Coronary artery (tissue), 2 donors: ENCODE measurements at regions not wholly inside any gene's neighbourhood (a gene's known extent, or its start where the extent isn't known, plus 50 kb on each side); places are given as distances from the start of the nearest gene placed in this dataset.

Experiments
- DNase-seq: peaks from one replicate; pipeline ENCODE4 v3.0.0-alpha.2; 2017; ENCODE audit warnings: low spot score
- H3K27ac ChIP-seq, 2 donors: fragments of 200-600 bp; sonication (generic); one replicate each; pipeline ENCODE4 v1.5.1; 2016 to 2019
- H3K4me3 ChIP-seq: fragments of 200-600 bp; sonication (generic); 2 replicates; pipeline ENCODE4 v1.5.1; 2016; ENCODE audit warnings: mild to moderate bottlenecking, moderate library complexity
- CTCF ChIP-seq: fragments of 200-600 bp; sonication (generic); IDR thresholded peaks from one replicate; pipeline ENCODE4 v1.5.1; 2019; ENCODE audit warnings: antibody characterized with exemption

- no peak overlapping the region for H3K27ac ChIP-seq
- H3K4me3 ChIP-seq: no peak overlapping the region
- TF ChIP-seq CTCF: no peak
- no peak for DNase-seq
Observed at GRCh38 chr5:29263915-29264351, 1929.6 kb upstream of the CDH6 start.

GRCh38 chr5:29262339-29263123 is 1931.0 kb upstream of the CDH6 start:
- Histone ChIP-seq H3K27ac (no peak overlapping the region), H3K4me3 (no peak overlapping the region)
- DNase-seq: no peak
- TF ChIP-seq CTCF: no peak

- TF ChIP-seq CTCF: no peak
- DNase-seq: no peak
- no peak overlapping the region for H3K27ac ChIP-seq
- no peak overlapping the region for H3K4me3 ChIP-seq
Observed at GRCh38 chr5:29261213-29261612, 1932.3 kb upstream of the CDH6 start.

GRCh38 chr5:29252390-29252789 is 1941.1 kb upstream of the CDH6 start:
- TF ChIP-seq CTCF: no peak
- H3K27ac ChIP-seq: no peak overlapping the region
- DNase-seq: no peak
- no peak overlapping the region for H3K4me3 ChIP-seq

- H3K4me3 ChIP-seq: no peak overlapping the region
- TF ChIP-seq CTCF: no peak
- DNase-seq: no peak
Observed at GRCh38 chr5:29247346-29248028, 1946.0 kb upstream of the CDH6 start.

GRCh38 chr5:29240379-29240778 is 1953.1 kb upstream of the CDH6 start:
- Histone ChIP-seq H3K4me3 (no peak overlapping the region), H3K27ac (no peak overlapping the region)
- no peak for DNase-seq
- no peak for TF ChIP-seq CTCF

More at GRCh38 chr5:29247346-29248028, 1946.0 kb upstream of the CDH6 start:
- no peak overlapping the region for H3K27ac ChIP-seq

GRCh38 chr5:29239606-29240005 is 1953.9 kb upstream of the CDH6 start:
- no peak for DNase-seq
- no peak for TF ChIP-seq CTCF
- Histone ChIP-seq H3K4me3 (no peak overlapping the region), H3K27ac (no peak overlapping the region)
